K562 (cell line): ENCODE measurements at regions not wholly inside any gene's neighbourhood (a gene's known extent, or its start where the extent isn't known, plus 50 kb on each side); places are given as distances from the start of the nearest gene placed in this dataset.

Source experiments
- ATAC-seq: fragments of 200-7000 bp; cut with Tn5 transposase; 3 replicates; pipeline ENCODE4 v1.9.1; 2020; ENCODE audit warnings: moderate library complexity
- BruUV-seq: library from RNA; stranded (reverse); fragments of 400-500 nt; replicated peaks from 2 replicates; lab custom pipeline; 2021; lab: Mats Ljungman, UMichigan
- CTCF ChIA-PET: fragments of 300-600 bp; formaldehyde crosslinking; extraction: SDS; loops from one replicate; lab custom pipeline; 2021; ENCODE audit warnings: low intra/inter-chr PET ratio; lab: Yijun Ruan, JAX
- POLR2A ChIA-PET: fragments of 300-600, 350-650 bp; sonication (Branson Sonifier 250); formaldehyde crosslinking; extraction: SDS; loops from one replicate; lab custom pipeline; 2021; ENCODE audit warnings: antibody characterized with exemption, inconsistent platforms; lab: Yijun Ruan, JAX
- DNase-seq, 4 experiments: peaks; one replicate each; pipeline versions ENCODE4 v3.0.0 to v3.0.0-alpha.2; 2011 to 2018; ENCODE audit warnings: low spot score in 3 of 4, mixed read lengths in 3 of 4; ENCODE audit errors: extremely low read depth in 1 of 4
- FAIRE-seq: peaks from 2 replicates; lab custom pipeline; 2011; peaks lifted over from hg19 to GRCh38; lab: Jason Lieb, UNC
- H2AFZ ChIP-seq: 2 replicates; pipeline ENCODE4 v1.6.0; 2011; ENCODE audit warnings: low read depth, low read length, control low read depth, inconsistent platforms
- H3K27ac ChIP-seq: fragments of 200-600 bp; 3 replicates; pipeline ENCODE4 v1.8.0; 2011; ENCODE audit warnings: low read depth, mild to moderate bottlenecking, control low read depth, inconsistent platforms, low read length, moderate library complexity, mixed read lengths; ENCODE audit errors: extremely low read depth
- H3K27me3 ChIP-seq, 2 experiments: fragments of 300-600 bp in 1 of 2; 2 replicates in 1 of 2; 3 replicates in 1 of 2; pipeline versions ENCODE4 v1.6.0 to v1.8.0; 2011; ENCODE audit warnings: inconsistent platforms in 2 of 2, low read length in 2 of 2, mild to moderate bottlenecking in 1 of 2, mixed read lengths in 1 of 2, moderate library complexity in 1 of 2; ENCODE audit not compliant: control insufficient read depth in 2 of 2, insufficient read depth in 2 of 2
- H3K36me3 ChIP-seq: fragments of 300-600 bp; 3 replicates; pipeline ENCODE4 v1.8.0; 2011; ENCODE audit warnings: mild to moderate bottlenecking, low read length, inconsistent platforms; ENCODE audit not compliant: control insufficient read depth, insufficient read depth
- H3K4me1 ChIP-seq, 2 experiments: fragments of 200-600 bp in 1 of 2; replicated peaks in 1 of 2; 2 replicates in 1 of 2; 3 replicates in 1 of 2; pipeline versions ENCODE4 v1.5.1 to v1.8.0; 2011; ENCODE audit warnings: inconsistent platforms in 2 of 2, low read length in 2 of 2, mild to moderate bottlenecking in 1 of 2, mixed read lengths in 1 of 2, moderate library complexity in 1 of 2; ENCODE audit not compliant: control insufficient read depth in 2 of 2, insufficient read depth in 2 of 2
- H3K4me2 ChIP-seq: 2 replicates; pipeline ENCODE4 v1.6.1; 2011; ENCODE audit warnings: low read length, control low read depth, inconsistent platforms, mixed read lengths; ENCODE audit not compliant: insufficient read depth
- H3K4me3 ChIP-seq: fragments of 200-600 bp; sonication (generic), shearing (Covaris generic); 2 replicates; pipeline ENCODE4 v1.5.1; 2016; ENCODE audit warnings: control low read depth, inconsistent platforms
- H3K79me2 ChIP-seq: fragments of 200-600 bp; 3 replicates; pipeline ENCODE4 v1.8.0; 2011; ENCODE audit warnings: low read length, inconsistent platforms; ENCODE audit not compliant: control insufficient read depth, insufficient read depth
- H3K9ac ChIP-seq, 2 experiments: 2 replicates each; pipeline versions ENCODE4 v1.6.0 to v1.6.1; 2011; ENCODE audit warnings: low read depth in 2 of 2, low read length in 2 of 2, control low read depth in 1 of 2, inconsistent platforms in 1 of 2, mild to moderate bottlenecking in 1 of 2, mixed read lengths in 1 of 2; ENCODE audit not compliant: insufficient read depth in 1 of 2
- H3K9me1 ChIP-seq: one replicate; pipeline ENCODE4 v1.6.0; 2011; ENCODE audit warnings: inconsistent platforms, mild to moderate bottlenecking, low read length, moderate library complexity; ENCODE audit not compliant: control insufficient read depth, insufficient read depth
- H3K9me3 ChIP-seq: replicated peaks from 2 replicates; pipeline ENCODE4 v1.5.1; 2011; ENCODE audit warnings: low read depth, low read length, inconsistent platforms; ENCODE audit not compliant: control insufficient read depth, insufficient read depth
- H4K20me1 ChIP-seq: replicated peaks from 2 replicates; pipeline ENCODE4 v1.6.1; 2011; ENCODE audit warnings: low read length, inconsistent platforms, mixed read lengths; ENCODE audit not compliant: control insufficient read depth, insufficient read depth
- CBX3 ChIP-seq, 2 experiments: IDR thresholded peaks; 1 replicate in 1 of 2; 2 replicates in 1 of 2; pipeline ENCODE4 v1.6.1; 2012; ENCODE audit warnings: inconsistent platforms in 2 of 2, low read length in 2 of 2, borderline replicate concordance in 1 of 2, control low read depth in 1 of 2
- MCM3 ChIP-seq: fragments of 450-650 bp; IDR thresholded peaks from 2 replicates; pipeline ENCODE4 v1.6.1; 2016
- MEF2A ChIP-seq: IDR thresholded peaks from 2 replicates; pipeline ENCODE4 v1.6.1; 2011; ENCODE audit warnings: low read depth, mild to moderate bottlenecking, low read length, moderate library complexity; ENCODE audit not compliant: control insufficient read depth
- NR2F6 ChIP-seq: fragments of 450-650 bp; formaldehyde crosslinking; IDR thresholded peaks from 2 replicates; pipeline ENCODE4 v1.4.0; 2020; ENCODE audit warnings: mild to moderate bottlenecking
- RAD51 ChIP-seq: fragments of 450-650 bp; IDR thresholded peaks from 2 replicates; pipeline ENCODE4 v1.7.1; 2016; ENCODE audit warnings: low read depth, mild to moderate bottlenecking, borderline replicate concordance
- SIRT6 ChIP-seq: IDR thresholded peaks from one replicate; pipeline ENCODE4 v1.6.1; 2012; ENCODE audit warnings: low read depth, mild to moderate bottlenecking, control low read depth, inconsistent platforms, low read length, moderate library complexity
- TFE3 ChIP-seq: fragments of 450-650 bp; formaldehyde crosslinking; IDR thresholded peaks from 2 replicates; pipeline ENCODE4 v1.4.0; 2020; ENCODE audit warnings: mild to moderate bottlenecking, mixed read lengths
- ZBTB26 ChIP-seq: fragments of 450-650 bp; formaldehyde crosslinking; IDR thresholded peaks from 2 replicates; pipeline ENCODE4 v1.4.0; 2022; ENCODE audit warnings: missing genetic modification characterization
- ZNF140 ChIP-seq: fragments of 250-450 bp; sonication (Bioruptor Pico); IDR thresholded peaks from 2 replicates; pipeline ENCODE4 v1.8.0; 2021; ENCODE audit warnings: moderate library complexity, mild to moderate bottlenecking, inconsistent platforms
- ZNF395 ChIP-seq: fragments of 200-800 bp; sonication (Bioruptor generic); IDR thresholded peaks from 2 replicates; pipeline ENCODE4 v1.6.1; 2017; ENCODE audit warnings: missing genetic modification characterization, missing compliant biosample characterization
- ZNF408 ChIP-seq: fragments of 250-450 bp; sonication (Bioruptor Pico); IDR thresholded peaks from 2 replicates; pipeline ENCODE4 v1.4.0; 2020; ENCODE audit warnings: low read depth, mild to moderate bottlenecking, moderate library complexity
- ZNF764 ChIP-seq: fragments of 250-450 bp; sonication (Bioruptor Pico); IDR thresholded peaks from 2 replicates; pipeline ENCODE4 v1.4.0; 2020; ENCODE audit warnings: low read depth, mild to moderate bottlenecking, moderate library complexity
- WGBS: fragments of 100-300 bp; shearing (Covaris generic); methylation state at CpG from one replicate; pipeline ENCODE4 v1.1.6; 2016; ENCODE audit warnings: low coverage, mixed read lengths; ENCODE audit not compliant: insufficient coverage; ENCODE audit errors: missing lambda C conversion rate; 5-methylcytosine and 5-hydroxymethylcytosine counted together
- in situ Hi-C: fragments of 300-500 bp; cut with MboI; formaldehyde crosslinking; loops from 4 replicates; pipeline ENCODE4 v1.15.0; 2018; ENCODE audit warnings: inconsistent platforms, mixed read lengths
- intact Hi-C: fragments of 100-400 bp; cut with micrococcal nuclease; formaldehyde crosslinking; loops from 2 replicates; pipeline ENCODE4 v1.14.2; 2022
- TF ChIP-seq, protein P1 (sequence below): sonication (generic); formaldehyde crosslinking; IDR thresholded peaks from 2 replicates; pipeline ENCODE4 v1.9.0; 2022; ENCODE audit warnings: mild to moderate bottlenecking, missing genetic modification reagents
- TF ChIP-seq, protein P2 (sequence below): fragments of 250-450 bp; sonication (Bioruptor Pico); IDR thresholded peaks from 2 replicates; pipeline ENCODE4 v1.4.0; 2020; ENCODE audit warnings: borderline replicate concordance

DNA sequence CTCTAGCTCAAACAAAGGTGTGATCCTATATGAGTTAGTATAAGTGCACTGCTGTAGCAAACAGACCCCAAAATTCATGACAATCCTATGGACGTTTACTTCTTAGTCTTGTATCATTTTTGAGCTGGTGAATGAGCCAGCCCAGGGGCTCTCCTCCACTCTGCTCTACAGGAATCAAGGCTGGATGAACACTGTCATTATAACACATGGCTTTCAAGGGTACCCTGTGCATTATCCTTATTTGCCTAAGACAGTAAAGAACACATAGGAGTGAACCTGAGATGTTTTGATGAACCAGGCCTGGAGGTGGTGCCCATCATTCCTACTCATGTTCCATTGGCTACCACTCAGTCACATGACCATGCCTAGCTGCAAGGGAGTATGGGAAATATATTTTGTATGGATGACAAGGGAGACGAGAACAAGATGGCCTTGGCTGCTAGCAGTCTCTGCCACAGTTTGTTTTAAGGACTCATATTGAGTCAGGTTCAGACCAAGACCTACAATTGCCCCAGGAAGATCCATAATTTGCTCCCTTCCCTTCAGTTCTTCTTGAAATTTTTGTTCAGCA, 107.4 kb upstream of the HES1 start:
- no peaks in the 10 kb centered on the region for H3K9me1 ChIP-seq
- H3K9me3 ChIP-seq: no peaks in the 10 kb centered on the region
- CTCF ChIA-PET: no interaction called here
- peak overlapping the region; percentile 22; the same call in 1 of the 2 replicates for H2AFZ ChIP-seq
- DNase-seq: peak in 3 of 4 experiments; percentile 16 to 27 (median 25)
- no peaks in the 10 kb centered on the region for H3K36me3 ChIP-seq
- no peaks in the 10 kb centered on the region for H4K20me1 ChIP-seq
- BruUV-seq: no TSS peak
- H3K4me2 ChIP-seq: no peak overlapping the region
- WGBS: 47% methylated on average over 2 of the region's 2 CpGs
- FAIRE-seq: no peak
- no peak overlapping the region for H3K4me3 ChIP-seq
- intact Hi-C loops (no loop called here), in situ Hi-C loops (no loop called here)
- no peak overlapping the region for H3K9ac ChIP-seq
- ATAC-seq: no peak; the same call in 2 of the 3 replicates
- POLR2A ChIA-PET: interaction anchor here (0.6 to 1.2 kb wide), 2 partner anchors 8 to 235 kb away, joined by 3 read pairs; no protein-coding TSS in a partner anchor
- H3K27me3 ChIP-seq: no peaks in the 10 kb centered on the region
- no peaks in the 10 kb centered on the region; a peak in 2 of 5 replicates for H3K4me1 ChIP-seq
- no peak overlapping the region for H3K27ac ChIP-seq
- H3K79me2 ChIP-seq: no peaks in the 10 kb centered on the region
- TF ChIP-seq, protein P1, sequence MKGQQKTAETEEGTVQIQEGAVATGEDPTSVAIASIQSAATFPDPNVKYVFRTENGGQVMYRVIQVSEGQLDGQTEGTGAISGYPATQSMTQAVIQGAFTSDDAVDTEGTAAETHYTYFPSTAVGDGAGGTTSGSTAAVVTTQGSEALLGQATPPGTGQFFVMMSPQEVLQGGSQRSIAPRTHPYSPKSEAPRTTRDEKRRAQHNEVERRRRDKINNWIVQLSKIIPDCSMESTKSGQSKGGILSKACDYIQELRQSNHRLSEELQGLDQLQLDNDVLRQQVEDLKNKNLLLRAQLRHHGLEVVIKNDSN (CRISPR knock-in tag): peak; percentile 85
- TF ChIP-seq ZNF395 (no peak), MCM3 (no peak), SIRT6 (no peak), NR2F6 (CRISPR knock-in tag) (no peak), ZNF764 (CRISPR knock-in tag) (no peak), ZBTB26 (CRISPR knock-in tag) (no peak), MEF2A (no peak), RAD51 (peak; percentile 68; the same call in 1 of the 2 replicates), ZNF140 (no peak), ZNF408 (no peak), TFE3 (CRISPR knock-in tag) (peak; percentile 69), CBX3 (IDR thresholded peaks at IDR 0.05; ENCODE audit: borderline replicate concordance in 1 of 2, low read length in 2 of 2) (peak in 1 of 2 experiments; percentile 70; a peak in 1 of 3 replicates)
- TF ChIP-seq, protein P2, sequence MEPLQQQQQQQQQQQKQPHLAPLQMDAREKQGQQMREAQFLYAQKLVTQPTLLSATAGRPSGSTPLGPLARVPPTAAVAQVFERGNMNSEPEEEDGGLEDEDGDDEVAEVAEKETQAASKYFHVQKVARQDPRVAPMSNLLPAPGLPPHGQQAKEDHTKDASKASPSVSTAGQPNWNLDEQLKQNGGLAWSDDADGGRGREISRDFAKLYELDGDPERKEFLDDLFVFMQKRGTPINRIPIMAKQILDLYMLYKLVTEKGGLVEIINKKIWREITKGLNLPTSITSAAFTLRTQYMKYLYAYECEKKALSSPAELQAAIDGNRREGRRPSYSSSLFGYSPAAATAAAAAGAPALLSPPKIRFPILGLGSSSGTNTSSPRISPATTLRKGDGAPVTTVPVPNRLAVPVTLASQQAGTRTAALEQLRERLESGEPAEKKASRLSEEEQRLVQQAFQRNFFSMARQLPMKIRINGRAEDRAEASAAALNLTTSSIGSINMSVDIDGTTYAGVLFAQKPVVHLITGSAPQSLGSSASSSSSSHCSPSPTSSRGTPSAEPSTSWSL (CRISPR knock-in tag): no peak
